H9 (cell line): ENCODE measurements at regions not wholly inside any gene's neighbourhood (a gene's known extent, or its start where the extent isn't known, plus 50 kb on each side); places are given as distances from the start of the nearest gene placed in this dataset.

ENCODE experiments used
- DNase-seq: peaks from one replicate; pipeline ENCODE4 v3.0.0-alpha.2; 2017
- H2AFZ ChIP-seq: one replicate; pipeline ENCODE4 v1.6.1; 2013; ENCODE audit warnings: mild to moderate bottlenecking, low read length, control low read depth, moderate library complexity
- H2AK5ac ChIP-seq: 2 replicates; pipeline ENCODE4 v1.6.1; 2013; ENCODE audit warnings: low read length, control low read depth, mixed read lengths; ENCODE audit not compliant: insufficient read length
- H2BK120ac ChIP-seq: one replicate; pipeline ENCODE4 v1.6.1; 2013; ENCODE audit warnings: low read depth, mild to moderate bottlenecking, low read length, control low read depth, inconsistent platforms; ENCODE audit not compliant: poor library complexity, severe bottlenecking
- H2BK12ac ChIP-seq: 2 replicates; pipeline ENCODE4 v1.6.1; 2013; ENCODE audit warnings: low read length, control low read depth, mixed read lengths, low read depth; ENCODE audit not compliant: insufficient read length
- H2BK15ac ChIP-seq: 2 replicates; pipeline ENCODE4 v1.6.1; 2013; ENCODE audit warnings: low read depth, low read length, control low read depth
- H2BK20ac ChIP-seq: one replicate; pipeline ENCODE4 v1.6.1; 2013; ENCODE audit warnings: low read depth, mild to moderate bottlenecking, low read length, control low read depth, inconsistent platforms; ENCODE audit not compliant: poor library complexity, severe bottlenecking
- H2BK5ac ChIP-seq: 2 replicates; pipeline ENCODE4 v1.6.1; 2013; ENCODE audit warnings: low read length, control low read depth, mixed read lengths; ENCODE audit not compliant: insufficient read length
- H3K14ac ChIP-seq: 2 replicates; pipeline ENCODE4 v1.6.1; 2013; ENCODE audit warnings: low read length, control low read depth; ENCODE audit not compliant: insufficient read depth
- H3K18ac ChIP-seq: 2 replicates; pipeline ENCODE4 v1.6.1; 2013; ENCODE audit warnings: low read depth, mild to moderate bottlenecking, mixed read lengths, low read length, control low read depth; ENCODE audit not compliant: insufficient read length
- H3K23ac ChIP-seq: 2 replicates; pipeline ENCODE4 v1.6.1; 2013; ENCODE audit warnings: low read length, control low read depth, mixed read lengths, low read depth; ENCODE audit not compliant: insufficient read length
- H3K23me2 ChIP-seq: 2 replicates; pipeline ENCODE4 v1.6.1; 2013; ENCODE audit warnings: low read depth, mild to moderate bottlenecking, mixed read lengths, low read length, control low read depth; ENCODE audit not compliant: insufficient read length, poor library complexity, severe bottlenecking
- H3K27ac ChIP-seq: 2 replicates; pipeline ENCODE4 v1.5.1; 2013; ENCODE audit warnings: low read length, control low read depth, mixed read lengths, low read depth; ENCODE audit not compliant: insufficient read length
- H3K27me3 ChIP-seq: 2 replicates; pipeline ENCODE4 v1.6.1; 2013; ENCODE audit warnings: low read length, control low read depth, inconsistent platforms; ENCODE audit not compliant: insufficient read depth
- H3K4ac ChIP-seq: 2 replicates; pipeline ENCODE4 v1.6.1; 2013; ENCODE audit warnings: low read depth, mild to moderate bottlenecking, control low read depth, inconsistent platforms, low read length, moderate library complexity
- H3K4me1 ChIP-seq: 2 replicates; pipeline ENCODE4 v1.6.1; 2013; ENCODE audit warnings: low read length, control low read depth, inconsistent platforms; ENCODE audit not compliant: insufficient read depth
- H3K4me2 ChIP-seq: 2 replicates; pipeline ENCODE4 v1.6.1; 2013; ENCODE audit warnings: low read length, control low read depth, mixed read lengths; ENCODE audit not compliant: insufficient read length, insufficient read depth
- H3K56ac ChIP-seq: 2 replicates; pipeline ENCODE4 v1.6.1; 2013; ENCODE audit warnings: low read depth, mild to moderate bottlenecking, mixed read lengths, low read length, control low read depth; ENCODE audit not compliant: insufficient read length
- H3K79me1 ChIP-seq: 2 replicates; pipeline ENCODE4 v1.6.1; 2013; ENCODE audit warnings: low read depth, mild to moderate bottlenecking, moderate library complexity, low read length, control low read depth, inconsistent platforms; ENCODE audit not compliant: insufficient read depth, poor library complexity, severe bottlenecking
- H3K79me2 ChIP-seq: 2 replicates; pipeline ENCODE4 v1.6.1; 2013; ENCODE audit warnings: low read length, control low read depth, inconsistent platforms; ENCODE audit not compliant: insufficient read depth
- H3K9ac ChIP-seq: 2 replicates; pipeline ENCODE4 v1.6.1; 2013; ENCODE audit warnings: low read length, control low read depth, mixed read lengths; ENCODE audit not compliant: insufficient read length; ENCODE audit errors: extremely low read depth
- H3K9me3 ChIP-seq: one replicate; pipeline ENCODE4 v1.6.1; 2013; ENCODE audit warnings: low read depth, low read length, inconsistent platforms; ENCODE audit not compliant: control insufficient read depth
- H3T11ph ChIP-seq: one replicate; pipeline ENCODE4 v1.6.1; 2013; ENCODE audit warnings: mild to moderate bottlenecking, low read length, control low read depth, inconsistent platforms
- H4K20me1 ChIP-seq: one replicate; pipeline ENCODE4 v1.6.1; 2013; ENCODE audit not compliant: control insufficient read depth, insufficient read length, insufficient read depth
- H4K5ac ChIP-seq: 2 replicates; pipeline ENCODE4 v1.6.1; 2013; ENCODE audit warnings: low read depth, mild to moderate bottlenecking, mixed read lengths, low read length, control low read depth; ENCODE audit not compliant: insufficient read length
- H4K8ac ChIP-seq: replicated peaks from 2 replicates; pipeline ENCODE4 v1.6.1; 2013; ENCODE audit warnings: low read length, control low read depth, mixed read lengths, low read depth; ENCODE audit not compliant: insufficient read length
- H4K91ac ChIP-seq: 2 replicates; pipeline ENCODE4 v1.6.1; 2013; ENCODE audit warnings: low read depth, mild to moderate bottlenecking, moderate library complexity, mixed read lengths, low read length, control low read depth; ENCODE audit not compliant: insufficient read length
- H3K27ac Mint-ChIP-seq, 3 experiments: 2 replicates in 2 of 3; 3 replicates in 1 of 3; pipeline ENCODE4 v1.8.0; 2020 to 2021; ENCODE audit warnings: mixed read lengths in 3 of 3, mild to moderate bottlenecking in 1 of 3, moderate library complexity in 1 of 3
- H3K27me3 Mint-ChIP-seq: 2 replicates; pipeline ENCODE4 v1.8.0; 2021; ENCODE audit warnings: low read depth, mild to moderate bottlenecking, moderate library complexity, mixed read lengths
- H3K36me3 Mint-ChIP-seq, 3 experiments: 2 replicates in 2 of 3; 3 replicates in 1 of 3; pipeline ENCODE4 v1.8.0; 2020 to 2021; ENCODE audit warnings: low read depth in 3 of 3, mixed read lengths in 3 of 3; ENCODE audit not compliant: insufficient read depth in 1 of 3
- H3K4me1 Mint-ChIP-seq, 2 experiments: 2 replicates each; pipeline ENCODE4 v1.8.0; 2020; ENCODE audit warnings: mixed read lengths in 2 of 2
- H3K4me3 Mint-ChIP-seq, 2 experiments: 2 replicates in 1 of 2; 3 replicates in 1 of 2; pipeline ENCODE4 v1.8.0; 2020 to 2021; ENCODE audit warnings: mild to moderate bottlenecking in 2 of 2, mixed read lengths in 2 of 2, moderate library complexity in 1 of 2
- H3K9me3 Mint-ChIP-seq, 2 experiments: 2 replicates in 1 of 2; 3 replicates in 1 of 2; pipeline ENCODE4 v1.8.0; 2020; ENCODE audit warnings: mild to moderate bottlenecking in 2 of 2, mixed read lengths in 2 of 2, moderate library complexity in 1 of 2
- WGBS: extraction: QIAGEN DNeasy Blood & Tissue Kit; methylation state at CpG from one replicate; pipeline ENCODE4 v1.1.7; 2013; ENCODE audit warnings: missing lambda C conversion rate, low lambda C conversion rate, mixed read lengths; ENCODE audit not compliant: insufficient read length; ENCODE audit errors: extremely low coverage; 5-methylcytosine and 5-hydroxymethylcytosine counted together
- TF ChIP-seq, protein P1 (sequence below): fragments of 200-600 bp; sonication (generic); conservative IDR thresholded peaks from 3 replicates; pipeline ENCODE4 v1.8.0; 2021; ENCODE audit warnings: antibody characterized with exemption, mild to moderate bottlenecking

DNA sequence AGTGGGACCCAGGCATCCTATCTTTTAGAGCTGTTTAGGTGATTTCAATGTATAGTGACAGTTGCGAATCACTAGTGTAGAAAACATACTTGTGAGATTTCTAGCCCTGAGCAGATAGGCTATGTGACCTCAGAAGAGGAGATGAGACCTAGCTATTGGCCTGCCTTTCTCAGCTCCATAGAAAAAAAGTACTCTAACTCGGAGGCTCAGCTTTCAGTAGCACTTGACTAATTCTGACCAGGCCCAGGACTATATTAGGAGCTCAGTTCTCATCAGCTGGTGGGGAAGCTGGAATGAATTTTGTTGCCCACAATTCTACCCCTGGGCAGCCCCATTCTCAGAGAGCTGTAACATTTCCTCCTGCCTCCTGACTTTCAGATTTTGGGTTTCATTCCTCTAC is 179.9 kb upstream of the NAMPT start:
- Mint-ChIP-seq H3K4me3 (no peak overlapping the region), H3K36me3 (peaks cover 0 to 8% (median 2%) of the 10 kb centered on the region in 3 experiments; a peak in 6 of 7 replicates)
- H3K14ac ChIP-seq, result no peak overlapping the region

More for the DNA sequence above, 179.9 kb upstream of the NAMPT start:
- Histone ChIP-seq H3K56ac (no peak overlapping the region), H3K27ac (no peak overlapping the region), H3K23ac (no peak overlapping the region), H4K91ac (no peak overlapping the region), H2BK5ac (no peak overlapping the region), H3K9me3 (no peaks in the 10 kb centered on the region), H3K9ac (no peak overlapping the region), H2AFZ (no peak overlapping the region), H3K4ac (no peak overlapping the region), H2BK12ac (no peak overlapping the region), H3K18ac (no peak overlapping the region), H3K79me2 (no peaks in the 10 kb centered on the region), H2BK15ac (no peak overlapping the region), H3K4me2 (no peak overlapping the region), H4K8ac (no peak overlapping the region), H3K23me2 (no peaks in the 10 kb centered on the region), H4K5ac (no peak overlapping the region), H4K20me1 (no peaks in the 10 kb centered on the region), H3T11ph (no peak overlapping the region), H2BK20ac (no peak overlapping the region), H3K27me3 (no peaks in the 10 kb centered on the region; the same call in 1 of the 2 replicates), H3K4me1 (no peaks in the 10 kb centered on the region; the same call in 1 of the 2 replicates), H2BK120ac (no peak overlapping the region), H2AK5ac (no peak overlapping the region), H3K79me1 (no peaks in the 10 kb centered on the region)
- no peak for DNase-seq
- Mint-ChIP-seq H3K27ac (no peak overlapping the region), H3K4me1 (peaks cover 38 to 43% of the 10 kb centered on the region in 2 experiments), H3K9me3 (peaks cover 10 to 23% of the 10 kb centered on the region in 2 experiments; a peak in 4 of 5 replicates), H3K27me3 (peaks cover 2% of the 10 kb centered on the region; the same call in 1 of the 2 replicates)
- WGBS, result no CpG with 5 or more reads among the region's 2 CpGs
- TF ChIP-seq, protein P1, sequence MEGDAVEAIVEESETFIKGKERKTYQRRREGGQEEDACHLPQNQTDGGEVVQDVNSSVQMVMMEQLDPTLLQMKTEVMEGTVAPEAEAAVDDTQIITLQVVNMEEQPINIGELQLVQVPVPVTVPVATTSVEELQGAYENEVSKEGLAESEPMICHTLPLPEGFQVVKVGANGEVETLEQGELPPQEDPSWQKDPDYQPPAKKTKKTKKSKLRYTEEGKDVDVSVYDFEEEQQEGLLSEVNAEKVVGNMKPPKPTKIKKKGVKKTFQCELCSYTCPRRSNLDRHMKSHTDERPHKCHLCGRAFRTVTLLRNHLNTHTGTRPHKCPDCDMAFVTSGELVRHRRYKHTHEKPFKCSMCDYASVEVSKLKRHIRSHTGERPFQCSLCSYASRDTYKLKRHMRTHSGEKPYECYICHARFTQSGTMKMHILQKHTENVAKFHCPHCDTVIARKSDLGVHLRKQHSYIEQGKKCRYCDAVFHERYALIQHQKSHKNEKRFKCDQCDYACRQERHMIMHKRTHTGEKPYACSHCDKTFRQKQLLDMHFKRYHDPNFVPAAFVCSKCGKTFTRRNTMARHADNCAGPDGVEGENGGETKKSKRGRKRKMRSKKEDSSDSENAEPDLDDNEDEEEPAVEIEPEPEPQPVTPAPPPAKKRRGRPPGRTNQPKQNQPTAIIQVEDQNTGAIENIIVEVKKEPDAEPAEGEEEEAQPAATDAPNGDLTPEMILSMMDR, result no peak
